Neural cell (in vitro differentiated cells): ENCODE measurements at regions not wholly inside any gene's neighbourhood (a gene's known extent, or its start where the extent isn't known, plus 50 kb on each side); places are given as distances from the start of the nearest gene placed in this dataset.

Source experiments
- H2AFZ ChIP-seq: fragments of 200-600, 300-800 bp; sonication (generic), shearing (Covaris generic); 2 replicates; pipeline ENCODE4 v1.6.0; 2014; ENCODE audit warnings: low read depth, mild to moderate bottlenecking, antibody characterized with exemption, low read length, moderate library complexity
- H3F3A ChIP-seq: fragments of 200-600 bp; shearing (Covaris generic); 2 replicates; pipeline ENCODE4 v1.6.1; 2016; ENCODE audit warnings: mild to moderate bottlenecking, moderate library complexity, mixed read lengths, antibody characterized with exemption, low read length; ENCODE audit not compliant: insufficient read depth, poor library complexity, severe bottlenecking
- H3K27ac ChIP-seq: fragments of 200-600, 300-800 bp; sonication (generic), shearing (Covaris generic); 2 replicates; pipeline ENCODE4 v1.5.1; 2014; ENCODE audit warnings: mild to moderate bottlenecking, low read length, moderate library complexity
- H3K27me3 ChIP-seq: fragments of 300-800, 200-600 bp; sonication (generic), shearing (Covaris generic); 2 replicates; pipeline ENCODE4 v1.6.0; 2014; ENCODE audit warnings: mild to moderate bottlenecking, low read depth, low read length, moderate library complexity; ENCODE audit not compliant: insufficient read depth
- H3K36me3 ChIP-seq: fragments of 300-800, 200-600 bp; sonication (generic), shearing (Covaris generic); 2 replicates; pipeline ENCODE4 v1.5.1; 2014; ENCODE audit warnings: mild to moderate bottlenecking, antibody characterized with exemption, low read length, moderate library complexity; ENCODE audit not compliant: insufficient read depth
- H3K4me2 ChIP-seq: fragments of 300-800, 200-600 bp; sonication (generic), shearing (Covaris generic); 2 replicates; pipeline ENCODE4 v1.6.0; 2014; ENCODE audit warnings: mild to moderate bottlenecking, low read length
- H3K4me3 ChIP-seq: fragments of 300-800, 200-600 bp; sonication (generic), shearing (Covaris generic); 2 replicates; pipeline ENCODE4 v1.5.1; 2014; ENCODE audit warnings: mild to moderate bottlenecking, low read length, moderate library complexity
- H3K79me2 ChIP-seq: fragments of 200-600 bp; shearing (Covaris generic); replicated peaks from 2 replicates; pipeline ENCODE4 v1.6.0; 2014; ENCODE audit warnings: mild to moderate bottlenecking, low read length, moderate library complexity; ENCODE audit not compliant: insufficient read depth
- H3K9ac ChIP-seq: fragments of 300-800, 200-600 bp; sonication (generic), shearing (Covaris generic); 2 replicates; pipeline ENCODE4 v1.6.1; 2016; ENCODE audit warnings: mild to moderate bottlenecking, low read length, mixed read lengths
- H3K9me2 ChIP-seq: fragments of 200-600 bp; shearing (Covaris generic); 2 replicates; pipeline ENCODE4 v1.6.1; 2016; ENCODE audit warnings: mild to moderate bottlenecking, low read length, mixed read lengths; ENCODE audit not compliant: insufficient read depth
- H3K9me3 ChIP-seq: fragments of 200-600, 300-800 bp; sonication (generic), shearing (Covaris generic); 2 replicates; pipeline ENCODE4 v1.6.1; 2016; ENCODE audit warnings: mild to moderate bottlenecking, mixed run types, low read length, moderate library complexity, mixed read lengths
- H4K20me1 ChIP-seq: fragments of 200-600 bp; shearing (Covaris generic); 2 replicates; pipeline ENCODE4 v1.6.1; 2016; ENCODE audit warnings: mild to moderate bottlenecking, mixed run types; ENCODE audit not compliant: insufficient read depth
- CTCF ChIP-seq: fragments of 450-650 bp; IDR thresholded peaks from 2 replicates; pipeline ENCODE4 v1.5.1; 2014; ENCODE audit warnings: antibody characterized with exemption, mild to moderate bottlenecking, moderate library complexity; ENCODE audit not compliant: poor library complexity, severe bottlenecking
- EP300 ChIP-seq: fragments of 450-650 bp; conservative IDR thresholded peaks from 2 replicates; pipeline ENCODE4 v1.6.1; 2014; ENCODE audit warnings: antibody characterized with exemption, mild to moderate bottlenecking, moderate library complexity; ENCODE audit not compliant: poor library complexity, severe bottlenecking
- EZH2 ChIP-seq: fragments of 200-600, 300-800 bp; shearing (Covaris generic), sonication (generic); IDR thresholded peaks from 2 replicates; pipeline ENCODE4 v1.6.1; 2014; ENCODE audit warnings: antibody characterized with exemption, low read length, borderline replicate concordance, mild to moderate bottlenecking; ENCODE audit not compliant: insufficient read depth, poor library complexity, severe bottlenecking
- MXI1 ChIP-seq: fragments of 450-650 bp; conservative IDR thresholded peaks from 2 replicates; pipeline ENCODE4 v1.6.1; 2014; ENCODE audit warnings: antibody characterized with exemption, mild to moderate bottlenecking; ENCODE audit not compliant: poor library complexity, severe bottlenecking
- POLR2AphosphoS5 ChIP-seq: IDR thresholded peaks from 2 replicates; pipeline ENCODE4 v1.6.1; 2012
- RAD21 ChIP-seq: fragments of 450-650 bp; conservative IDR thresholded peaks from 2 replicates; pipeline ENCODE4 v1.6.1; 2014; ENCODE audit warnings: antibody characterized with exemption, mild to moderate bottlenecking, moderate library complexity
- REST ChIP-seq: IDR thresholded peaks from 2 replicates; pipeline ENCODE4 v1.6.1; 2012; ENCODE audit warnings: borderline replicate concordance
- SMC3 ChIP-seq: fragments of 450-650 bp; conservative IDR thresholded peaks from 2 replicates; pipeline ENCODE4 v1.6.1; 2014; ENCODE audit warnings: antibody characterized with exemption, mild to moderate bottlenecking, moderate library complexity; ENCODE audit not compliant: poor library complexity
- TAF1 ChIP-seq: IDR thresholded peaks from 2 replicates; pipeline ENCODE4 v1.6.1; 2012; ENCODE audit warnings: low read depth

- Histone ChIP-seq H3K9ac (no peak overlapping the region), H3K36me3 (no peaks in the 10 kb centered on the region), H4K20me1 (no peaks in the 10 kb centered on the region), H3K27me3 (no peaks in the 10 kb centered on the region), H3K4me3 (no peak overlapping the region), H2AFZ (no peak overlapping the region), H3F3A (no peaks in the 10 kb centered on the region), H3K9me3 (no peaks in the 10 kb centered on the region), H3K4me2 (no peak overlapping the region), H3K79me2 (no peaks in the 10 kb centered on the region), H3K27ac (no peak overlapping the region), H3K9me2 (no peaks in the 10 kb centered on the region)
- TF ChIP-seq EZH2 (no peak), POLR2AphosphoS5 (no peak), RAD21 (no peak)
Observed at GRCh38 chr12:78563826-78564225, 300.7 kb upstream of the SYT1 start.

GRCh38 chr12:78566456-78566855 is 298.1 kb upstream of the SYT1 start:
- Histone ChIP-seq H3K36me3 (no peaks in the 10 kb centered on the region), H3K9me3 (no peaks in the 10 kb centered on the region), H3K4me3 (no peak overlapping the region), H3K27ac (no peak overlapping the region), H3K9ac (no peak overlapping the region), H3K27me3 (no peaks in the 10 kb centered on the region), H3K4me2 (no peak overlapping the region), H3F3A (no peaks in the 10 kb centered on the region), H4K20me1 (no peaks in the 10 kb centered on the region), H2AFZ (no peak overlapping the region), H3K79me2 (no peaks in the 10 kb centered on the region), H3K9me2 (no peaks in the 10 kb centered on the region)
- TF ChIP-seq RAD21 (no peak), EP300 (no peak), SMC3 (no peak), POLR2AphosphoS5 (no peak), EZH2 (no peak)

- H3F3A ChIP-seq: no peaks in the 10 kb centered on the region
- H3K9me2 ChIP-seq: no peaks in the 10 kb centered on the region
- TF ChIP-seq REST (no peak), EP300 (no peak), POLR2AphosphoS5 (no peak), TAF1 (no peak), MXI1 (no peak), CTCF (no peak), RAD21 (no peak), SMC3 (no peak), EZH2 (no peak)
- no peaks in the 10 kb centered on the region for H3K27me3 ChIP-seq
- no peak overlapping the region for H3K27ac ChIP-seq
- no peaks in the 10 kb centered on the region for H3K36me3 ChIP-seq
- no peak overlapping the region for H3K9ac ChIP-seq
- no peak overlapping the region for H2AFZ ChIP-seq
- no peaks in the 10 kb centered on the region for H4K20me1 ChIP-seq
- H3K4me3 ChIP-seq: no peak overlapping the region
- no peaks in the 10 kb centered on the region for H3K9me3 ChIP-seq
- H3K4me2 ChIP-seq: no peak overlapping the region
- no peaks in the 10 kb centered on the region for H3K79me2 ChIP-seq
Observed at GRCh38 chr12:78568321-78569020, 296.1 kb upstream of the SYT1 start.
